Erythroblast (primary cell): ENCODE measurements at regions not wholly inside any gene's neighbourhood (a gene's known extent, or its start where the extent isn't known, plus 50 kb on each side); places are given as distances from the start of the nearest gene placed in this dataset.

Source experiments
- GATA1 ChIP-seq: IDR thresholded peaks from 2 replicates; pipeline ENCODE4 v1.6.1; 2011; ENCODE audit warnings: low read depth, mild to moderate bottlenecking, control low read depth, low read length, moderate library complexity
- POLR2A ChIP-seq: IDR thresholded peaks from 2 replicates; pipeline ENCODE4 v1.6.1; 2011; ENCODE audit warnings: mild to moderate bottlenecking, low read length

- TF ChIP-seq POLR2A = no peak
- no peak for TF ChIP-seq GATA1
These were observed 90.0 kb upstream of the EGFL6 start for GRCh38 chrX:13479452-13479813.
